ENCODE measurements at regions not wholly inside any gene's neighbourhood (a gene's known extent, or its start where the extent isn't known, plus 50 kb on each side); places are given as distances from the start of the nearest gene placed in this dataset.
"Not testable (repeated sequence)": the region's sequence is repeated elsewhere in the genome, so short reads cannot be mapped to it uniquely, and the experiment has no call there.

DNA sequence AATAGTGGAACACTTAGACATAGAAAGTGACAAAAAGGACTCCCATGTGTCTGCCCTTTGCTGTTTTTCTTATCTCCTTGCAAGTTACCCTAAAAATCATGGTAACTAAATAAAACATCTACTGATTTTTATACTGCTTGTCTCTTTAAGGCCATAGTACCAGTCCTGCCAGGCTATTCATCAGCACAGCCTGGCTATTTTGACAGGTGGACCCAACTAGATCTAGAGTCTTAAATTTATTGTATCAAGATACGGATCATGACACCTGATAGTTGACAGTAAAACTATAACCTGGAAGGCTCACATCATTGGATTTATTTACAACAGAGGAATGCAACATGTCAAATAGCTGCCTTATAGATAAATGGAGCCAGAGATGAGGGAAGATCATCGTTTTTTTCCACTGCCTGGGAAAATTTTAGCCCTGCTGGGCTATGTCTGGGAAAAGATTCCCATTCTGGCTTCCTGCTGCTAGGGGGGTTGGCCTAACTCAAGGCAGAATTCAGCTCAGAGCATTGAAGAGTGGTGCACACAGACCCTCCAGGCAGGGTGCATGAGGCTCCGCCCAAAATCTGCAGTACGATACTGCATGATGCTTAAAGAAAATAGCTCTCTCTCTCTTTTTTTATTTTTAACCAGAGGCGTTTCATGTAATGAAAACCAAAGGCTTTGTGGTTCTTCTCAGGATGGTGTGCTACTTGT, 292.0 kb upstream of the FZD8 start:
- DNase-seq, result no peak
- no peaks in the 10 kb centered on the region for H3K36me3 ChIP-seq (ENCODE audit: control insufficient read depth, insufficient read depth, low read length)
- no peaks in the 10 kb centered on the region for H3K27me3 ChIP-seq (ENCODE audit: control insufficient read depth, insufficient read depth, low read length)
- peaks cover 28% of the 10 kb centered on the region for H3K4me1 ChIP-seq (ENCODE audit: control insufficient read depth, insufficient read depth, low read length)
- no peak overlapping the region for H3K27ac ChIP-seq (ENCODE audit: low read length)
- H3K4me3 ChIP-seq (ENCODE audit: low read length), result no peak overlapping the region
- WGBS (ENCODE audit: insufficient coverage), result 33% methylated on average over 1 of the region's 5 CpGs
- H3K9me3 ChIP-seq (replicated peaks; ENCODE audit: control insufficient read depth, low read depth, low read length), result no peaks in the 10 kb centered on the region

GRCh38 chr10:35933491-35933890, 291.4 kb upstream of the FZD8 start:
- H3K27me3 ChIP-seq (ENCODE audit: control insufficient read depth, insufficient read depth, low read length), result no peaks in the 10 kb centered on the region
- peaks cover 28% of the 10 kb centered on the region for H3K4me1 ChIP-seq (ENCODE audit: control insufficient read depth, insufficient read depth, low read length)
- no peaks in the 10 kb centered on the region for H3K36me3 ChIP-seq (ENCODE audit: control insufficient read depth, insufficient read depth, low read length)
- DNase-seq, result no peak
- H3K9me3 ChIP-seq (replicated peaks; ENCODE audit: control insufficient read depth, low read depth, low read length), result no peaks in the 10 kb centered on the region
- no peak overlapping the region for H3K27ac ChIP-seq (ENCODE audit: low read length)
- no CpG with 5 or more reads among the region's 1 CpG for WGBS (ENCODE audit: insufficient coverage)
- H3K4me3 ChIP-seq (ENCODE audit: low read length), result no peak overlapping the region

DNA sequence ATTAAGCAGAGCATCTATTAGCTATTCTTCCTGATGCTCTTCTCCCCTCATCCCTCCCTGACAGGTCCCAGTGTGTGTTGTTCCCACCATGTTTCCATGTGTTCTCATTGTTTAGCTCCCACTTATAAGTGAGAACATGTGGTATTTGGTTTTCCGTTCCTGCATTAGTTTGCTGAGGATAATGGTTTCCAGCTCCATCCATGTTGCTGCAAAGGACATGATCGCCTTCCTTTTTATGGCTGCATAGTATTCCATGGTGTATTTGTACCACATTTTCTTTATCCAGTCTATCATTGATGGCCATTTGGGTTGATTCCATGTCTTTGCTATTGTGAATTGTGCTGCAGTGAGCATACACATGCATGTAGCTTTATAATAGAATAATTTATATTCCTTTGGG, 287.9 kb upstream of the FZD8 start:
- H3K36me3 ChIP-seq (ENCODE audit: control insufficient read depth, insufficient read depth, low read length); H3K4me3 ChIP-seq (ENCODE audit: low read length); DNase-seq; H3K27me3 ChIP-seq (ENCODE audit: control insufficient read depth, insufficient read depth, low read length); H3K27ac ChIP-seq (ENCODE audit: low read length); H3K9me3 ChIP-seq (replicated peaks; ENCODE audit: control insufficient read depth, low read depth, low read length): not testable (repeated sequence)
- no CpG with 5 or more reads among the region's 2 CpGs for WGBS (ENCODE audit: insufficient coverage)
- peaks cover 37% of the 10 kb centered on the region for H3K4me1 ChIP-seq (ENCODE audit: control insufficient read depth, insufficient read depth, low read length)

- Histone ChIP-seq H3K4me1 (ENCODE audit: control insufficient read depth, insufficient read depth, low read length) (peaks cover 32% of the 10 kb centered on the region), H3K36me3 (ENCODE audit: control insufficient read depth, insufficient read depth, low read length) (no peaks in the 10 kb centered on the region), H3K27ac (ENCODE audit: low read length) (peak overlapping the region; percentile 49), H3K9me3 (replicated peaks; ENCODE audit: control insufficient read depth, low read depth, low read length) (no peaks in the 10 kb centered on the region), H3K27me3 (ENCODE audit: control insufficient read depth, insufficient read depth, low read length) (no peaks in the 10 kb centered on the region), H3K4me3 (ENCODE audit: low read length) (no peak overlapping the region)
- no CpG with 5 or more reads among the region's 6 CpGs for WGBS (ENCODE audit: insufficient coverage)
- peak; percentile 91 for DNase-seq
Observed at GRCh38 chr10:35928748-35929147, 286.7 kb upstream of the FZD8 start.

DNA sequence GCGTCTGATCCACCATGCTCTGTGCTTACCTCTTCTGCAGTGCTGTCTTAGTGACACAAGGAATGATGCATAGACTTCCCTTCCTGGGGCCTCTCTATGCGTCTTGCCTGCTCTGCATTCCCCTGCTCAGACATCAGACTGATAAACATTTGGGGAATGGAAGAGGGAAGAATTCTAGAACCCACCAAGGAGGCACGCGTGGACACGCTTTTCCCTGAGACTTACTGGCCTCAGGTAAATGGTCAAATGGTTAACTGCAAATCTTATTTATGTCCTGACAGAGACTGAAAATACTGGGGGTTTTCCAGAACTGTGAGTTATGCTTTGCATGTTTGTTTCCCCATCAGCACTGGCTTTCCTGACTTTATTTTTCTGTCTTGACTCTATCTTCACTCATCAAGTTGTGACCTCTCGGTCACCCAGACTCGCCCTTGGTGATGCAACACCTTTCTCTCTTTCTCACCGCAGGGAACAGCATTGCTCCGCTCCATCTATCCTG, 285.9 kb upstream of the FZD8 start:
- 66% methylated on average over 6 of the region's 9 CpGs for WGBS (ENCODE audit: insufficient coverage)
- no peaks in the 10 kb centered on the region for H3K36me3 ChIP-seq (ENCODE audit: control insufficient read depth, insufficient read depth, low read length)
- H3K4me1 ChIP-seq (ENCODE audit: control insufficient read depth, insufficient read depth, low read length), result peaks cover 30% of the 10 kb centered on the region
- no peak overlapping the region for H3K27ac ChIP-seq (ENCODE audit: low read length)
- H3K27me3 ChIP-seq (ENCODE audit: control insufficient read depth, insufficient read depth, low read length), result no peaks in the 10 kb centered on the region
- H3K9me3 ChIP-seq (replicated peaks; ENCODE audit: control insufficient read depth, low read depth, low read length), result no peaks in the 10 kb centered on the region
- H3K4me3 ChIP-seq (ENCODE audit: low read length), result no peak overlapping the region
- peak; percentile 52 for DNase-seq

GRCh38 chr10:35927341-35927740, 285.2 kb upstream of the FZD8 start:
- WGBS (ENCODE audit: insufficient coverage), result 44% methylated on average over 4 of the region's 7 CpGs
- no peak overlapping the region for H3K27ac ChIP-seq (ENCODE audit: low read length)
- DNase-seq, result peak; percentile 60
- H3K9me3 ChIP-seq (replicated peaks; ENCODE audit: control insufficient read depth, low read depth, low read length), result no peaks in the 10 kb centered on the region
- H3K4me3 ChIP-seq (ENCODE audit: low read length), result no peak overlapping the region
- H3K36me3 ChIP-seq (ENCODE audit: control insufficient read depth, insufficient read depth, low read length), result no peaks in the 10 kb centered on the region
- H3K27me3 ChIP-seq (ENCODE audit: control insufficient read depth, insufficient read depth, low read length), result no peaks in the 10 kb centered on the region
- peaks cover 25% of the 10 kb centered on the region for H3K4me1 ChIP-seq (ENCODE audit: control insufficient read depth, insufficient read depth, low read length)

- peaks cover 24% of the 10 kb centered on the region for H3K4me1 ChIP-seq (ENCODE audit: control insufficient read depth, insufficient read depth, low read length)
- H3K9me3 ChIP-seq (replicated peaks; ENCODE audit: control insufficient read depth, low read depth, low read length), result no peaks in the 10 kb centered on the region
- no peaks in the 10 kb centered on the region for H3K27me3 ChIP-seq (ENCODE audit: control insufficient read depth, insufficient read depth, low read length)
- peak; percentile 72 for DNase-seq
- H3K36me3 ChIP-seq (ENCODE audit: control insufficient read depth, insufficient read depth, low read length), result no peaks in the 10 kb centered on the region
- no CpG with 5 or more reads among the region's 1 CpG for WGBS (ENCODE audit: insufficient coverage)
- H3K4me3 ChIP-seq (ENCODE audit: low read length), result no peak overlapping the region
- no peak overlapping the region for H3K27ac ChIP-seq (ENCODE audit: low read length)
Observed at GRCh38 chr10:35926846-35927245, 284.8 kb upstream of the FZD8 start.

DNA sequence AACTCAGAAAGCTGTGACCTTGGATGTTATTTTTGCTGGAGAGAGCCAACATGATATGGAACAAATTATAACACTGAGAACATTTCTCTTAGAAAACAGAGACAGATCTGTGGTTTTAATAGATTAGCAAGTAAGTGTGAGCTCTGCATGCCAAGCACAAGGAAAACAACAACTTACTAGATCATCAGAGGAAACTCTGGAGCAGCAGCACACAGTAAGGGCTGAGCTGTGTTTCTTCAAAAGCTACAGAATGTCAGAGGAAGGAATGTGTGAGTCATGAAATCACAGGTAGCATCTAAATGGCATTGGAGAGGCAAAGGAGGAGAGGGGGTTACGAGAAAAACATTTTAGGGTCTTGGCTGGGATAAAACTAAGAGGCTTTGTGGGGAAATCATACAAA, 283.4 kb upstream of the FZD8 start:
- peak overlapping the region; percentile 23 for H3K27ac ChIP-seq (ENCODE audit: low read length)
- no peaks in the 10 kb centered on the region for H3K27me3 ChIP-seq (ENCODE audit: control insufficient read depth, insufficient read depth, low read length)
- H3K36me3 ChIP-seq (ENCODE audit: control insufficient read depth, insufficient read depth, low read length), result no peaks in the 10 kb centered on the region
- DNase-seq, result peak; percentile 70
- WGBS (ENCODE audit: insufficient coverage), result 27% methylated on average over 1 of the region's 1 CpG
- H3K4me1 ChIP-seq (ENCODE audit: control insufficient read depth, insufficient read depth, low read length), result peaks cover 24% of the 10 kb centered on the region
- H3K4me3 ChIP-seq (ENCODE audit: low read length), result no peak overlapping the region
- no peaks in the 10 kb centered on the region for H3K9me3 ChIP-seq (replicated peaks; ENCODE audit: control insufficient read depth, low read depth, low read length)

GRCh38 chr10:35924759-35925158, 282.7 kb upstream of the FZD8 start:
- Histone ChIP-seq H3K27ac (ENCODE audit: low read length) (no peak overlapping the region), H3K4me3 (ENCODE audit: low read length) (no peak overlapping the region), H3K4me1 (ENCODE audit: control insufficient read depth, insufficient read depth, low read length) (peaks cover 24% of the 10 kb centered on the region), H3K36me3 (ENCODE audit: control insufficient read depth, insufficient read depth, low read length) (no peaks in the 10 kb centered on the region), H3K9me3 (replicated peaks; ENCODE audit: control insufficient read depth, low read depth, low read length) (no peaks in the 10 kb centered on the region), H3K27me3 (ENCODE audit: control insufficient read depth, insufficient read depth, low read length) (no peaks in the 10 kb centered on the region)
- peak; percentile 56 for DNase-seq
- WGBS (ENCODE audit: insufficient coverage), result no CpG with 5 or more reads among the region's 1 CpG

DNA sequence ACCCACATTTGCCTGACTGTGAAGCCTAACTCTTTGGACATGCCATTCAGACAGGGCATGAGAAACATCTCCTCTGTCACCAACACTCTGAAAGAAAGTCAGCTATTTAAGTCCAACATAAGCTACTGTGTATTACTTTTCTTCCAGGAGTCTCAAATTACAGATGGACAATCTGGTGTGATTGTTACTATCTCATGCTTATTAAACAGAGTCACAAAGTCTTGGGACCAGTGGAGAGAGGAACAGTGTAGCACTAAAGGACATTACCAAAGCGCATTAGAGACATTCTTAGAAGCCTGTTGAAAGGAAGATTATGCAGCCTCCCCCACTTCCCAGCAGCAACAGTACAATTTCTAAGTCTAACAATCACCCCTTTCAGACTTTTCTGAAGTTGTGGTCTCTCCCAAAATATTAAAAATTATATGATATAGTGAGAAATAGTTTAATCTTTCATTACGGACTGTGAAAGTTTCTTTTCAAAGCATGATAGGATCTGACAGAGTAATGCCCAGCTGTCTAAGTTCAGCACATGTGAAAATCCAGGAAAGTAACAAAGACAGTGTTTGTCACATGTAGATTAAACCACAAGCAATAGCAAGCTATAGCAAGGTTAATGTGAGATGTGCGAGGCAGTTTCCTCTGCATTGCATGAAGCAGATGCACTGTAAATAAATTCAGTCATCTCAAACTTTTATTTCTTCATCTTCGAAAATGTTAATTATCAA, 280.9 kb upstream of the FZD8 start:
- no peak overlapping the region for H3K4me3 ChIP-seq (ENCODE audit: low read length)
- peak overlapping the region; percentile 37 for H3K27ac ChIP-seq (ENCODE audit: low read length)
- H3K36me3 ChIP-seq (ENCODE audit: control insufficient read depth, insufficient read depth, low read length), result no peaks in the 10 kb centered on the region
- no CpG with 5 or more reads among the region's 4 CpGs for WGBS (ENCODE audit: insufficient coverage)
- no peaks in the 10 kb centered on the region for H3K27me3 ChIP-seq (ENCODE audit: control insufficient read depth, insufficient read depth, low read length)
- H3K4me1 ChIP-seq (ENCODE audit: control insufficient read depth, insufficient read depth, low read length), result peaks cover 18% of the 10 kb centered on the region
- no peaks in the 10 kb centered on the region for H3K9me3 ChIP-seq (replicated peaks; ENCODE audit: control insufficient read depth, low read depth, low read length)
- DNase-seq, result peak; percentile 38

Measured in muscle of leg (tissue), 3 donors.